A549 (cell line): ENCODE measurements at regions not wholly inside any gene's neighbourhood (a gene's known extent, or its start where the extent isn't known, plus 50 kb on each side); places are given as distances from the start of the nearest gene placed in this dataset.

Experiments used
- BHLHE40 ChIP-seq: IDR thresholded peaks from 2 replicates; pipeline ENCODE4 v1.6.1; 2012; ENCODE audit warnings: low read depth, low read length, inconsistent platforms
- CBX2 ChIP-seq: fragments of 200-600 bp; sonication (generic); IDR thresholded peaks from 2 replicates; pipeline ENCODE4 v1.6.1; 2016; ENCODE audit warnings: low read depth, mild to moderate bottlenecking, borderline replicate concordance
- CEBPB ChIP-seq, 2 experiments: fragments of >200 bp in 1 of 2; sonication (Bioruptor Twin) in 1 of 2; formaldehyde crosslinking in 1 of 2; IDR thresholded peaks; 2 replicates each; pipeline ENCODE4 v1.6.1; 2012 to 2016
- CHD2 ChIP-seq: fragments of 150-350 bp; IDR thresholded peaks from 2 replicates; pipeline ENCODE4 v1.6.1; 2014; ENCODE audit warnings: low read length; ENCODE audit not compliant: partially characterized antibody
- POLR2A ChIP-seq: IDR thresholded peaks from 2 replicates; pipeline ENCODE4 v1.6.1; 2012; ENCODE audit warnings: mild to moderate bottlenecking, low read length
- TF ChIP-seq, protein P1 (sequence below): fragments of >200 bp; sonication (Bioruptor Twin); formaldehyde crosslinking; IDR thresholded peaks from 3 replicates; pipeline ENCODE4 v1.5.1; 2016
- TF ChIP-seq, protein P2 (sequence below): fragments of 150-350 bp; IDR thresholded peaks from 2 replicates; pipeline ENCODE4 v1.6.1; 2014; ENCODE audit warnings: low read depth, mild to moderate bottlenecking, low read length

DNA sequence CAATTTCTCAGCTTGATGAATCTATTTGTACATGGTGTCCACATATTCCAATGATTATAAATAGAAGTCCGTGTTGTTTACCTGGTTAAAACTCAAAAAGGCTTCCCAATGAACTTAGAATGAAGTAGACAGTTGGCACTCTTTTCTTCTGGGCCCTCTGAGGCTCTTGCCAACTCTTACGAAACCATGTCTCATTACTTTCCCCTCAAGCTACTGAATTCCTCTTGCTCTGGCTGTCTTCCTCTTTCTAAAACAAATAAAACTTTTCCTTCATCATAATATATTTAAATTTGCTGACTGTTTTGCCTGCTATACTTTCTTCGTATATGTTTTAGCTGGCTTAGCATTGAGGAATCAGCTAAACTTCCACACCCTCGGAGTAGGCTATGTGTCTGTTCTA lies 139.7 kb downstream of the SLITRK6 start:
- no peak for TF ChIP-seq POLR2A
- TF ChIP-seq, protein P1, sequence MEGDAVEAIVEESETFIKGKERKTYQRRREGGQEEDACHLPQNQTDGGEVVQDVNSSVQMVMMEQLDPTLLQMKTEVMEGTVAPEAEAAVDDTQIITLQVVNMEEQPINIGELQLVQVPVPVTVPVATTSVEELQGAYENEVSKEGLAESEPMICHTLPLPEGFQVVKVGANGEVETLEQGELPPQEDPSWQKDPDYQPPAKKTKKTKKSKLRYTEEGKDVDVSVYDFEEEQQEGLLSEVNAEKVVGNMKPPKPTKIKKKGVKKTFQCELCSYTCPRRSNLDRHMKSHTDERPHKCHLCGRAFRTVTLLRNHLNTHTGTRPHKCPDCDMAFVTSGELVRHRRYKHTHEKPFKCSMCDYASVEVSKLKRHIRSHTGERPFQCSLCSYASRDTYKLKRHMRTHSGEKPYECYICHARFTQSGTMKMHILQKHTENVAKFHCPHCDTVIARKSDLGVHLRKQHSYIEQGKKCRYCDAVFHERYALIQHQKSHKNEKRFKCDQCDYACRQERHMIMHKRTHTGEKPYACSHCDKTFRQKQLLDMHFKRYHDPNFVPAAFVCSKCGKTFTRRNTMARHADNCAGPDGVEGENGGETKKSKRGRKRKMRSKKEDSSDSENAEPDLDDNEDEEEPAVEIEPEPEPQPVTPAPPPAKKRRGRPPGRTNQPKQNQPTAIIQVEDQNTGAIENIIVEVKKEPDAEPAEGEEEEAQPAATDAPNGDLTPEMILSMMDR = no peak
- TF ChIP-seq CBX2 = no peak
- TF ChIP-seq BHLHE40 = no peak
- TF ChIP-seq, protein P2, sequence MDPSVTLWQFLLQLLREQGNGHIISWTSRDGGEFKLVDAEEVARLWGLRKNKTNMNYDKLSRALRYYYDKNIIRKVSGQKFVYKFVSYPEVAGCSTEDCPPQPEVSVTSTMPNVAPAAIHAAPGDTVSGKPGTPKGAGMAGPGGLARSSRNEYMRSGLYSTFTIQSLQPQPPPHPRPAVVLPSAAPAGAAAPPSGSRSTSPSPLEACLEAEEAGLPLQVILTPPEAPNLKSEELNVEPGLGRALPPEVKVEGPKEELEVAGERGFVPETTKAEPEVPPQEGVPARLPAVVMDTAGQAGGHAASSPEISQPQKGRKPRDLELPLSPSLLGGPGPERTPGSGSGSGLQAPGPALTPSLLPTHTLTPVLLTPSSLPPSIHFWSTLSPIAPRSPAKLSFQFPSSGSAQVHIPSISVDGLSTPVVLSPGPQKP = no peak
- no peak; a peak in 1 of 4 replicates for TF ChIP-seq CEBPB (IDR thresholded peaks at IDR 0.05)
- no peak for TF ChIP-seq CHD2
